IgD-negative memory B cell (primary cell): ENCODE measurements at regions not wholly inside any gene's neighbourhood (a gene's known extent, or its start where the extent isn't known, plus 50 kb on each side); places are given as distances from the start of the nearest gene placed in this dataset.
"Not testable (repeated sequence)": the region's sequence is repeated elsewhere in the genome, so short reads cannot be mapped to it uniquely, and the experiment has no call there.

Source experiments
- H3K27ac Mint-ChIP-seq, 3 donors: one replicate each; pipeline ENCODE4 v1.8.0; 2020 to 2022; ENCODE audit warnings: mild to moderate bottlenecking in 3 of 3, mixed read lengths in 3 of 3, moderate library complexity in 1 of 3
- H3K27me3 Mint-ChIP-seq: one replicate; pipeline ENCODE4 v1.8.0; 2021; ENCODE audit warnings: mixed read lengths
- H3K36me3 Mint-ChIP-seq: one replicate; pipeline ENCODE4 v1.8.0; 2020; ENCODE audit warnings: mild to moderate bottlenecking, mixed read lengths
- H3K4me1 Mint-ChIP-seq, 3 donors: one replicate each; pipeline ENCODE4 v1.8.0; 2020 to 2022; ENCODE audit warnings: mixed read lengths in 3 of 3, mild to moderate bottlenecking in 1 of 3
- H3K4me3 Mint-ChIP-seq, 4 donors: one replicate each; pipeline ENCODE4 v1.8.0; 2020 to 2022; ENCODE audit warnings: mild to moderate bottlenecking in 4 of 4, mixed read lengths in 4 of 4, moderate library complexity in 3 of 4
- H3K9me3 Mint-ChIP-seq, 3 donors: one replicate each; pipeline ENCODE4 v1.8.0; 2020 to 2021; ENCODE audit warnings: mixed read lengths in 3 of 3, mild to moderate bottlenecking in 1 of 3

DNA sequence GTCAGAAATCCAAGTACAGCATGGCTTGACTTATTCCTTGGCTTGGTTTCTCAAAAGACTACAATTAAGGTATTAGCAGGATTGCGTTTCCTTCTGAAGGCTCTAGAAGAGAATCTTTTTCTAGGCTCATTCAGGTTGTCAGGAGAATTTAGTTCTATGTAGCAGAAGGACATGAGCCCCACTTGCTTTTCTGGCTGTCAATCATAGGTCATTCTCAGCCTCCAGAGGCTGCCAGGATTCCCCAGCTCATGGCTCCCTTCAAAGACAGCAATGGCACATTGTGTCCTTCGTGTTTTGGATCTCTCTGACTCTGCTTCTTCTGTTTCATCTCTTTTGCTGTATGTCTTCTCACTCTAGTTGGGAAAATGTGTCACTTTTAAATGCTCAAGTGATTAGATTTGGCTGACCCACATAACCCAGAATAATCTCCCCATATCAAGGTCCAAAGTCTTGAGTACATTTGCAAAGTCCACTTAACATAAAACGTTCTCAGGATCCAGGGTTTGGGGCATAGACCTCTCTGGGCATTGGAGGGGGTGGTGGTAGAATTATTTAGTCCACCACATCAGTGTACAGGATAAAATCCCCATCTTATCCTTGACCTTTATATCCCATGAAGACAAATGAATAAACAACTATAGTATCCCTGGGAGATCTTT lies 126.7 kb upstream of the BCL9 start:
- H3K9me3 Mint-ChIP-seq = peaks cover 1 to 14% (median 9%) of the 10 kb centered on the region in 3 donors
- H3K36me3 Mint-ChIP-seq = no peaks in the 10 kb centered on the region
- no peaks in the 10 kb centered on the region for H3K27me3 Mint-ChIP-seq
- H3K27ac Mint-ChIP-seq = no peak overlapping the region
- H3K4me1 Mint-ChIP-seq = no peaks in the 10 kb centered on the region
- no peak overlapping the region for H3K4me3 Mint-ChIP-seq

DNA sequence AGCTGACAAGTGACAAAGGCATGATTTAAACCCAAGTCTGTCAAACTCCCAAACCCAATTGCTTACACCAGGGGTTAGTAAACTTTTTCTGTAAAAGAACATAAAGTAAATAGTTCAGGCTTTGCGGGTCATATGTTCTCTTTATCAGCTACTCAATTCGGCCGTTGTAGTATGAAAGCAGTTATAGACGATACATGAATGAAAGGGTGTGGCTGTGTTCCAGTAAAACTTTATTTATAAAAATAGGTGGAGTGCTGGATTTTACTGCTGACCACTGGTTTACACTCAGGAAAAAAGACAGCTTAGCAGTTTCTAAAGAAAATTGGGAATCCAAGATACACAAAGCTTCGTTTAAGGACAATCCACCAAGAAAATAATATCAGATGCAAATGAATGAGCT lies 124.3 kb upstream of the BCL9 start:
- Mint-ChIP-seq H3K27me3 (no peaks in the 10 kb centered on the region), H3K36me3 (no peaks in the 10 kb centered on the region), H3K4me1 (no peaks in the 10 kb centered on the region), H3K4me3 (no peak overlapping the region), H3K9me3 (peaks cover 0 to 7% (median 0%) of the 10 kb centered on the region in 3 donors), H3K27ac (no peak overlapping the region)

DNA sequence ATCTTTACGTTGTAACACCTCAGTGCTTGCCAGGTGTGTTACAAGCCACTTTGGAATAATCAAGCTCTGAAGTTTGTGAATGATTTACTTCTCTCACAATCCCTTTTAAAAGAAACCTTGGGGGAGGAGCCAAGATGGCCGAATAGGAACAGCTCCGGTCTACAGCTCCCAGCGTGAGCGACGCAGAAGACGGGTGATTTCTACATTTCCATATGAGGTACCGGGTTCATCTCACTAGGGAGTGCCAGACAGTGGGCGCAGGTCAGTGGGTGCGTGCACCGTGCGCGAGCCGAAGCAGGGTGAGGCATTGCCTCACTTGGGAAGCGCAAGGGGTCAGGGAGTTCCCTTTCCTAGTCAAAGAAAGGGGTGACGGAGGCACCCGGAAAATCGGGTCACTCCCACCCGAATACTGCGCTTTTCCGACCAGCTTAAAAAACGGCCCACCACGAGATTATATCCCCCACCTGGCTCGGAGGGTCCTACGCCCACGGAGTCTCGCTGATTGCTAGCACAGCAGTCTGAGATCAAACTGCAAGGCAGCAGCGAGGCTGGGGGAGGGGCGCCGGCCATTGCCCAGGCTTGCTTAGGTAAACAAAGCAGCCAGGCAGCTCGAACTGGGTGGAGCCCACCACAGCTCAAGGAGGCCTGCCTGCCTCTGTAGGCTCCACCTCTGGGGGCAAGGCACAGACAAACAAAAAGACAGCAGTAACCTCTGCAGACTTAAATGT lies 118.0 kb upstream of the BCL9 start:
- H3K27ac Mint-ChIP-seq, H3K9me3 Mint-ChIP-seq, H3K36me3 Mint-ChIP-seq, H3K4me3 Mint-ChIP-seq, H3K27me3 Mint-ChIP-seq, H3K4me1 Mint-ChIP-seq: not testable (repeated sequence)

DNA sequence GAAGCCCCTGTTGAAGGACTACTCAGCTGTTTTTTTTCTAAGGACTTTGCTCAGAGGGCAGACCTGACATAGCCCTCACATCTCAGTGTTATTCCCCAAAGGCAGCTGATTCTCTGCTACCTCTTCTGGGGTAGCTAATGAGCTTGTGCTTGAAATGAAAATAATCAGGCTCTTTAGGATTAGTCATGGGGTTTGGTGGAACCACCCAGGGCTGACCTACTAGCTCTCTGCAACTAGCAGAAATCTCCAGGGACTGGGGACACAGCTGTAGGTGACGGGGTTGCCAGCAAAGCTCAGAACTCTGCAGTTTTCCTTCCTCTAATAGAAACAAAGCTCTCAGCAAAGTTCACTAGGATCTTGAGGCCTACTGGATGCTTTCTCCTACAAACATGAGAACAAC lies 106.4 kb upstream of the BCL9 start:
- H3K4me1 Mint-ChIP-seq = no peaks in the 10 kb centered on the region
- peaks cover 0 to 3% (median 0%) of the 10 kb centered on the region in 3 donors for H3K9me3 Mint-ChIP-seq
- peaks cover 3% of the 10 kb centered on the region for H3K27me3 Mint-ChIP-seq
- H3K36me3 Mint-ChIP-seq = peaks cover 2% of the 10 kb centered on the region
- H3K4me3 Mint-ChIP-seq = no peak overlapping the region
- H3K27ac Mint-ChIP-seq = no peak overlapping the region

DNA sequence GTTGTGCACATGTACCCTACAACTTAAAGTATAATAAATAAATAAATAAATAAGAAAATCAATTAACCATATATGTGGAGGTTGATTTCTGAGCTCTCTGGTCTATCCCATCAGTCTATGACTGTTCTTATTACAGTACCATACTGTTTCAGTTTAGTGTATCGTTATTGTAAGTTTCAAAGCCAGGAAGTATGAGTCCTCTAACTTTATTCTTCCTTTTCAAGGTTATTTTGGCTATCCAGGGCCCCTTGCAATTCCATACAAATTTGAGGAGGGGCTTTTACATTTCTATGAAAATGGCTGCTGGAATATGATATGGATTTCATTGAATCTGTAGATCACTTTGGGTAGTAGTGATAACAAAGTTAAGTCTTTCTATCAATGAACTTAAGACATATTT lies 96.9 kb upstream of the BCL9 start:
- Mint-ChIP-seq H3K4me1 (no peaks in the 10 kb centered on the region), H3K4me3 (no peak overlapping the region), H3K27ac (no peak overlapping the region), H3K9me3 (peaks cover 9 to 39% (median 21%) of the 10 kb centered on the region in 3 donors), H3K36me3 (no peaks in the 10 kb centered on the region), H3K27me3 (no peaks in the 10 kb centered on the region)

DNA sequence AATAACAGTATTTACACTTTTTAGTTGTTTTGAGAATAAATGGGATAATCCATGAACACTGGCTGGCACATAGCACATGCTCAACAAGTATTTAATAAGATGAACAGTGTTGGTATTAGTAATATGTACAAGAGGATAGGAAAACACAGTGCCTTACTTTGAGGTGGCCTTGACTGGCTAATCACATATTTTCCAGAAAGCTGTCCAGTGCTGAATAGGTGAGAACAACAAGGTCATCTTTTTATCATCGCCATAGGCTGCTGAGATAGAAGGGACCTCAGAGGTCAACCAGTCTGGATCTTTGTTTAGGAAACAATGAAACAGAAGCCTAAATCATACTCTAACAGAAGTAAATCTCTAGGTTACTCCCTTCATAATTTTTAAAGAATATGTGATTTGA lies 89.7 kb upstream of the BCL9 start:
- peaks cover 2 to 6% (median 4%) of the 10 kb centered on the region in 3 donors for H3K9me3 Mint-ChIP-seq
- H3K36me3 Mint-ChIP-seq = no peaks in the 10 kb centered on the region
- H3K4me1 Mint-ChIP-seq = no peaks in the 10 kb centered on the region
- H3K4me3 Mint-ChIP-seq = no peak overlapping the region
- peaks cover 4% of the 10 kb centered on the region for H3K27me3 Mint-ChIP-seq
- no peak overlapping the region for H3K27ac Mint-ChIP-seq

DNA sequence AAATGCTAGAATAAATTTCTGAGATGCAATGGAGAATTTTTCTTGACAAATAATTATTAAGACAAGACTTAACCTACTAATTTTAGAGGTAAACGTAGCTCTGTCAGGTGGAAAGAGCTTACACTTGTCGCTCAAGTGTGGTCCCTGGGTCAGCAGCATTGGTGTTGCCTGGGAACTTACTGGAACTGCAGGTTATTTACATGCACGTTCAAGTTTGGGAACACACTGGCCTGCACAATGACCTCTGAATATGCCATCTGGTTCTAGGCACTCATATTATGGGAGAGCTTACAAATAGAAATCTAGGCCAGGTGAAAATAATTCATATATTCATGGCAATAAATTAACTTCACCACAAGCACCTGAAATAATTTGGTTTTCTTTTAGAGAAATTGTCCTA lies 88.5 kb upstream of the BCL9 start:
- no peak overlapping the region for H3K4me3 Mint-ChIP-seq
- H3K27ac Mint-ChIP-seq = no peak overlapping the region
- peaks cover 4% of the 10 kb centered on the region for H3K27me3 Mint-ChIP-seq
- no peaks in the 10 kb centered on the region for H3K4me1 Mint-ChIP-seq
- no peaks in the 10 kb centered on the region for H3K36me3 Mint-ChIP-seq
- H3K9me3 Mint-ChIP-seq = peaks cover 0 to 2% (median 2%) of the 10 kb centered on the region in 3 donors

DNA sequence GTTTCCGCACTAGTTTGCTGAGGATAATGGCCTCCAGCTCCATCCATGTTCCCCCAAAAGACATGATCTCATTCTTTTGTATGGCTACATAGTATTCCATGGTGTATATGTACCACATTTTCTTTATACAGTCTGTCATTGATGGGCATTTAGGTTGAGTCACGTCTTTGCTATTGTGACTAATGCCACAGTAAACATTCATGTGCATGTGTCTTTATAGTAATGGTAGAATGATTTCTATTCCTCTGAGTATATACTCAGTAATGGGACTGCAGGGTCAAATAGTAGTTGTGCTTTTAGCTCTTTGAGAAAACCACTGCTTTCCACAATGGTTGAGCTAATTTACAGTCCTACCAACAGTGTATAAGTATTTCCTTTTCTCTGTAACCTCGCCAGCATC lies 78.3 kb upstream of the BCL9 start:
- peaks cover 7 to 35% (median 14%) of the 10 kb centered on the region in 3 donors for H3K9me3 Mint-ChIP-seq
- no peaks in the 10 kb centered on the region for H3K36me3 Mint-ChIP-seq
- no peak overlapping the region for H3K4me3 Mint-ChIP-seq
- H3K27ac Mint-ChIP-seq = no peak overlapping the region
- no peaks in the 10 kb centered on the region for H3K4me1 Mint-ChIP-seq
- peaks cover 4% of the 10 kb centered on the region for H3K27me3 Mint-ChIP-seq

DNA sequence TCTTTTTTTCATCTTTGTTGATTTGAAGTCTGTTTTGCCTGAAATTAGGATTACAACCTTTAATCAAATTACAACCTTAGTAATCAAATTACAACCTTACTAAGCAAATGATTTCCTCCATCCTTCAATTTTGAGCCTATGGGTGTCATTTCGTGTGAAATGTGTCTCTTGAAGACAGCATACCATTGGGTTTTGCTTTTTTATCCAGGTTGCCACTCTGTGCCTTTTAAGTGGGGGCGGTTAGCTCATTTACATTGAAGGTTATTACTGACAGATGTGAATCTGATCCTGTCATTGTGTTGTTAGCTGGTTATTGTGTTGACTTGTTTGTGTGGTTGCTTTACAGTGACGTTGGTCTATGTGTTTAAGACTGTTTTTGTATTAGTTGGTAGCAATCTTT lies 74.8 kb upstream of the BCL9 start:
- peaks cover 9% of the 10 kb centered on the region for H3K27me3 Mint-ChIP-seq
- H3K9me3 Mint-ChIP-seq = peaks cover 2 to 35% (median 14%) of the 10 kb centered on the region in 3 donors
- no peaks in the 10 kb centered on the region for H3K36me3 Mint-ChIP-seq
- H3K4me3 Mint-ChIP-seq = no peak overlapping the region
- no peak overlapping the region for H3K27ac Mint-ChIP-seq
- H3K4me1 Mint-ChIP-seq = no peaks in the 10 kb centered on the region

DNA sequence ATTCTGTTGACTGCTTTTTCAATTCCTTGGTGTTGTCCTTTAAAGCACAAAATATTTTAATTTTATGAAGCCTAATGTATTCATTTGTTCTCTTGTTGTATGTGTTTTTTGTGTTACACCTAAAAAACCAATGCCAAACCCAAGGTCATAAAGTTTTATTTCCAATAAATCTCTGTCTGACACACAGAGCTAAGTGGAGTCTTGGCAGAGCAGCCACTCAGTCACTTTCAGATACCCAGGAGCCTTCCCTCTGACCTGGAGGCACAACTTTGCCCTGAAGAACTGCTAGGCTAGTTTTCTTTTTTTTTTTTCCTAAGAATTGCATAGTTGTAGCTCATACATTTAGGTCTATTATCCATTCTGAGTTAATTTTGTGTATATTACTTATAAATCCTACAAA lies 71.2 kb upstream of the BCL9 start:
- Mint-ChIP-seq H3K27me3 (peaks cover 9% of the 10 kb centered on the region), H3K4me3 (no peak overlapping the region), H3K9me3 (peaks cover 0 to 21% (median 11%) of the 10 kb centered on the region in 3 donors), H3K4me1 (no peaks in the 10 kb centered on the region), H3K36me3 (no peaks in the 10 kb centered on the region), H3K27ac (no peak overlapping the region)

DNA sequence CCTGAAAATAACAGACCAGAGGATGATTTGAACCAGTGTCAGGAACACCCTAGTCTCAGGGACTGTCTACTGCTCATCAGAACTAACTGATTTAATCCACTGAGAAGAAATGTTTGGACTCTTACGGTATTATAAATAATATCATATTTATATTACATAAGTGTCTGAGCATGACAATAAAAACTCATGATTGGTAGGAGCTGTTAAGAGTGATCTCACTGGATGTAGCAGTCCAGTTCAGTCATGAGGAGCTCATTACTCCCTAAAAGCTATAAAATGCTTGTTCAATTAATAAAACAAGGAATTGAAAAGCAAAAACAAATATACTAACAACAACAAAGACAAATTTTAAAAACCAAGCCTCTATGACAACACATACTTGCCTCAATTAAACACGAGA lies 68.8 kb upstream of the BCL9 start:
- Mint-ChIP-seq H3K27me3 (peaks cover 9% of the 10 kb centered on the region), H3K27ac (no peak overlapping the region), H3K36me3 (no peaks in the 10 kb centered on the region), H3K4me1 (no peaks in the 10 kb centered on the region), H3K9me3 (peaks cover 0 to 3% (median 3%) of the 10 kb centered on the region in 3 donors), H3K4me3 (no peak overlapping the region)

DNA sequence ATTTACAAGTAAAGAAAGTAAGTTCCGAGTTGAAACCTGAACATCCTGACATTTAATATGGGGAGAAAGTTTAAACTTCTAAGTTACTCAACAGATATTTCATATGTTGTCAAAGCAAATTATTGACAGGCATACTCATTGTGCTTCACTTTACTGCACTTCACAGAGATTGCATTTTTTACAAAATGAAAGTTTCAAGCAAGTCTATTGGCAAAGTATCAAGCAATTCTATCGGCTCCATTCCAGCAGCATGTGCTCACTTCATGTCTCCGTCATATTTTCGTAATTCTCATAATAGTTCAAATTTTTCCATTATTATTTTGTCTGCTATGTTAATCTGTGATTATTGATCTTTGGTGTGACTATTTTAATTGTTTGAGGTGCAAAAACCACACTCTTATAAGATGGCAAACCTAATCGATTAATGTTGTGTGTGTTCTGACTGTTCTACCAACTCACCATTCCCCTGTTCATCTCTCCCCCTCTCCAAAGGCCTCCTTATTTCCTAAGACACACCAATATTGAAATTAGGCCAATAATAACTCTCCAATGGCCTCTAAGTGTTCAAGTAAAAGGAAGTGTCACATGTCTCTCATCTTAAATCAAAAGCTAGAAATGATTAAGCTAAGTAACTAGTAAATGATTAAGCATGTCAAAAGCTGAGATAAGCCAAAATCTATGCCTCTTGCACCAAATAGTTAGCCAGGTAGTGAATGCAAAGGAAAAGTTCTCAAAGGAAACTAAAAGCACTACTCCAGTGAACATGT lies 68.2 kb upstream of the BCL9 start:
- H3K27ac Mint-ChIP-seq = no peak overlapping the region
- peaks cover 5% of the 10 kb centered on the region for H3K27me3 Mint-ChIP-seq
- peaks cover 0 to 2% (median 0%) of the 10 kb centered on the region in 3 donors for H3K9me3 Mint-ChIP-seq
- H3K36me3 Mint-ChIP-seq = no peaks in the 10 kb centered on the region
- no peak overlapping the region for H3K4me3 Mint-ChIP-seq
- H3K4me1 Mint-ChIP-seq = no peaks in the 10 kb centered on the region

DNA sequence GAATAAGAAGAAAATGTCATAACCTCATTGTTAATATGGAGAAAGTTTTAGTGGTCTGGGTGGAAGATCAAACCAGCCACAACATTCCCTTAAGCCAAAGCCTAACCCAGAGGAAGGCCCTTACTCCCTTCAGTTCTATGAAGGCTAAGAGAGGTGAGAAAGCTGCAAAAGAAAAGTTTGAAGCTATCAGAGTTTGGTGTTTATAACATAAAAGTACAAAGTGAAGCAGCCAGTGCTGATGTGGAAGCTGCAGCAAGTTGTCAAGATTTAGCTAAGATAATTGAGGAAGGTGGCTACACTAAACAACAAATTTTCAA lies 67.6 kb upstream of the BCL9 start:
- peaks cover 5% of the 10 kb centered on the region for H3K27me3 Mint-ChIP-seq
- no peaks in the 10 kb centered on the region for H3K4me1 Mint-ChIP-seq
- no peak overlapping the region for H3K4me3 Mint-ChIP-seq
- H3K27ac Mint-ChIP-seq = no peak overlapping the region
- no peaks in the 10 kb centered on the region for H3K36me3 Mint-ChIP-seq
- H3K9me3 Mint-ChIP-seq = peaks cover 0 to 2% (median 0%) of the 10 kb centered on the region in 3 donors

DNA sequence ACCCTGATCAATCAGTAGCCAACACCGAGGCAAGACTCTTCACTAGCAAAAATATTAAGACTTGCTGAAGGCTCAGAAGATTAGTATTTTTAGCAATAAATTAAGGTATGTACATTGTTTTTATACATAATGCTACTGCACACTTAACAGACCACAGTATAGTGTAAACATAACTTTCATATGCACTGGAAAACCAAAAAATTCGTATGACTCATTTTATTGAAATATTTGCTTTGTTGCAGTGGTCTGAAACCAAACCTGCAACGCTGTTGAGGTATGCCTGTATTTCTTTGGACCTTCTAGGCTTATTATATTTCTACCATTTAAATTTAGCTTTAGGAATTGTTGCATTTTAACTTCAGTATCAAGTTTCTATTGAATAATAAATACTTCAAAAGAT lies 65.8 kb upstream of the BCL9 start:
- H3K36me3 Mint-ChIP-seq = no peaks in the 10 kb centered on the region
- H3K4me1 Mint-ChIP-seq = no peaks in the 10 kb centered on the region
- no peak overlapping the region for H3K27ac Mint-ChIP-seq
- H3K27me3 Mint-ChIP-seq = peaks cover 5% of the 10 kb centered on the region
- H3K9me3 Mint-ChIP-seq = peaks cover 0 to 2% (median 2%) of the 10 kb centered on the region in 3 donors
- no peak overlapping the region for H3K4me3 Mint-ChIP-seq

DNA sequence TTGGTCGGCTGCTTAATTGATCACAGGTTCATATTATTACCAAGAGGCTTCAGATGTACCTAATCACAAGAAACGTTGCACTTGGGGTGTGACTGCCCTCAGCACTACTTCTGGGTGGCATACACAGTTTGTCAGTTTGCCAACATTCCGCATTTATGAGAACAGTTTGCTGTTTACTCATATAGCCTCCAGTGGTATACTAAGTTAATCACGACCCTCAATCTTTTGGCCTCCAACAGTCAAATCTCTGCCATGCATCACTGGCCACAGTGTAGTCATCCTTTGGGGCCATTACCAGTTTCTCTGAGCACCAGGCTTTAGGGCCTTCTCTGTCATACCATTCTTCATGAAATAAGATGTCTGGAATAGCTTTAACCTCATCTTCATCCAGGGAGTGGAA lies 62.8 kb upstream of the BCL9 start:
- H3K4me1 Mint-ChIP-seq = peaks cover 0 to 2% (median 0%) of the 10 kb centered on the region in 3 donors

More for the DNA sequence above, 62.8 kb upstream of the BCL9 start:
- Mint-ChIP-seq H3K36me3 (no peaks in the 10 kb centered on the region), H3K27me3 (peaks cover 4% of the 10 kb centered on the region), H3K4me3 (no peak overlapping the region), H3K9me3 (peaks cover 0 to 4% (median 2%) of the 10 kb centered on the region in 3 donors), H3K27ac (no peak overlapping the region)
